Lower leg skin (tissue), 4 donors: ENCODE measurements at regions not wholly inside any gene's neighbourhood (a gene's known extent, or its start where the extent isn't known, plus 50 kb on each side); places are given as distances from the start of the nearest gene placed in this dataset.

Source experiments
- DNase-seq, 2 donors: peaks; one replicate each; pipeline ENCODE4 v3.0.0-alpha.2; 2019; ENCODE audit warnings: low spot score in 2 of 2
- H3K4me3 ChIP-seq: fragments of 200-600 bp; sonication (generic); 2 replicates; pipeline ENCODE4 v1.5.1; 2017; ENCODE audit warnings: mild to moderate bottlenecking, low read depth; ENCODE audit not compliant: poor library complexity, severe bottlenecking
- POLR2A ChIP-seq, 2 donors: fragments of 450-650 bp; IDR thresholded peaks; one replicate each; pipeline ENCODE4 v1.6.1; 2016 to 2017; ENCODE audit warnings: antibody characterized with exemption in 2 of 2, mild to moderate bottlenecking in 1 of 2, moderate library complexity in 1 of 2
- WGBS, 2 donors: methylation state at CpG; one replicate each; pipeline ENCODE4 v1.1.5; 2018; 5-methylcytosine and 5-hydroxymethylcytosine counted together
- intact Hi-C: fragments of 100-400 bp; cut with DNase I; formaldehyde crosslinking; loops from one replicate; pipeline ENCODE4 v1.15.0; 2023; ENCODE audit warnings: low total_unique reads
- TF ChIP-seq, protein P1 (sequence below), 3 donors: fragments of 450-650 bp; IDR thresholded peaks; one replicate each; pipeline ENCODE4 v1.5.1; 2016; ENCODE audit warnings: antibody characterized with exemption in 3 of 3, mild to moderate bottlenecking in 3 of 3, moderate library complexity in 2 of 3

DNA sequence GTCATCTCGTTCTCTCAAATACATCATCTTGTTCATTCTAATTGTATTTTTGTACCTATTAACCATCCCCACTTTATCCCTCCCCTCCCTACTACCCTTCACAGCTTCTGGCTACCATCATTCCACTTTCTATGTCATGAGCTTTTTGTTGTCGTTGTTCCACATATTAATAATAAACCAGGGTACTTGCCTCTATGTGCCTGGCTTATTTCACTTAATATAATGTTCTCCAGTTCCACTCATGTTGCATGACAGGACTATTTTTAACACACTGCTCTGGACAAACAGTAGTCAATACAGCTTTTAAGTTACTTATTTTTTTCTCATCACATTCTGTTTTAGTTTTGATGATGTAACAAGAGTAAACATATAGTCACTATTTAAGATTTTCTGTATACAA lies 872.3 kb downstream of the SLITRK1 start:
- 70 to 83% methylated on average over 2 of the region's 2 CpGs for WGBS, 2 donors
- TF ChIP-seq, protein P1, sequence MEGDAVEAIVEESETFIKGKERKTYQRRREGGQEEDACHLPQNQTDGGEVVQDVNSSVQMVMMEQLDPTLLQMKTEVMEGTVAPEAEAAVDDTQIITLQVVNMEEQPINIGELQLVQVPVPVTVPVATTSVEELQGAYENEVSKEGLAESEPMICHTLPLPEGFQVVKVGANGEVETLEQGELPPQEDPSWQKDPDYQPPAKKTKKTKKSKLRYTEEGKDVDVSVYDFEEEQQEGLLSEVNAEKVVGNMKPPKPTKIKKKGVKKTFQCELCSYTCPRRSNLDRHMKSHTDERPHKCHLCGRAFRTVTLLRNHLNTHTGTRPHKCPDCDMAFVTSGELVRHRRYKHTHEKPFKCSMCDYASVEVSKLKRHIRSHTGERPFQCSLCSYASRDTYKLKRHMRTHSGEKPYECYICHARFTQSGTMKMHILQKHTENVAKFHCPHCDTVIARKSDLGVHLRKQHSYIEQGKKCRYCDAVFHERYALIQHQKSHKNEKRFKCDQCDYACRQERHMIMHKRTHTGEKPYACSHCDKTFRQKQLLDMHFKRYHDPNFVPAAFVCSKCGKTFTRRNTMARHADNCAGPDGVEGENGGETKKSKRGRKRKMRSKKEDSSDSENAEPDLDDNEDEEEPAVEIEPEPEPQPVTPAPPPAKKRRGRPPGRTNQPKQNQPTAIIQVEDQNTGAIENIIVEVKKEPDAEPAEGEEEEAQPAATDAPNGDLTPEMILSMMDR (IDR thresholded peaks at IDR 0.05), result no peak
- no peak for TF ChIP-seq POLR2A (IDR thresholded peaks at IDR 0.05)
- no peak overlapping the region for H3K4me3 ChIP-seq
- intact Hi-C loops, result no loop called here
- DNase-seq, result no peak

DNA sequence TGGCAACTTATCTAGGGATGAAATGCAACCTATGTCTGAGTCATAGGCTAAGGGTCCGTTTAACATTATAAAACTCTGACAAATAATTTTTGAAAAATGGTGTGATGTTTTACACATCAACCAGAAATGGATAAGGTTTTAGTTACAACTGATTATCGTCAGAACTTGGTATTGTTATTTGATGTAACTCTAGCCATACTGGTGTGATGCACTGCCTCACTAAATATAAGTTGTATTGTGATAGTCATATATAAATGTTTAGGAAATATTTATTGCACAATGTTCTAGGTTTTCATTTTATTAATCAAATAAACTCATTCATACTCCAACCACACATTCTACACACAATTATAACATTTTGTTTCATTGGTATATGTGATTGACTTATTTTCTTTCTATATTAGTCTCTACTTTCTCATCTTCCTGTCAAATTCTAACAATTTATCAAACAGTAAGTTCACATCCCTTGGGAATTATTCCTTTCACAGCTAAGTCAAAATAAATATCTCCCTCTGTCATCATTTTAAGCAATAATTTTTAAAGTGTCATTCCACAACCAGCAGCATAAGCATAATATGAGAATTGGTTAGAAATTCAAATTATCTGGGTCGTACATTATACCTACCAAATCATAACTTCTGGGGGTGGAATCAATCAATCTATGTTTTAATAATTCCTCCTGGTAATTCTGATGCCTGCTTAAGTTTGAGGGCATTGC lies 873.9 kb downstream of the SLITRK1 start:
- no peak for DNase-seq
- TF ChIP-seq, protein P1 (IDR thresholded peaks at IDR 0.05), result no peak
- no peak overlapping the region for H3K4me3 ChIP-seq
- WGBS, 2 donors, result 61 to 67% methylated on average over 3 of the region's 3 CpGs
- intact Hi-C loops, result no loop called here

DNA sequence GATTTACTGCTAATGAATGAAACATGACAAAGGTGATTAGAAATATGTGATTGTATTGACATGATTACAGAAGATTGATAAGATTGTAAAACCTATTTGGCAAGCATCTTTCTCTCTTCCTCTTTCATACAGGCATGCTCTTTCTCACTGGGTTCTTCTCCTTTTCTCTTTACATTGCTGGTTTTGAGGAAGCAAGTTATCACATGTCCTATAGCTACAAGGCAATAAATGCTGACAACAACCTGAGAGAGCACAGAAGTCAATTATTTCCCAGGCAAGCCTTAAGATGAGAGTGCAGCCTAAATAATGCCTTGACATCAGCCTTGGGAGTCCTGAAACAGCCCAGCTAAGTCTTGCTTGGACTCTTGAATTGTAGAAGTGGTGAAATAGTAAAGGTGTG lies 875.0 kb downstream of the SLITRK1 start:
- DNase-seq, result no peak
- intact Hi-C loops, result no loop called here
- H3K4me3 ChIP-seq, result no peak overlapping the region
- TF ChIP-seq POLR2A (IDR thresholded peaks at IDR 0.05), result no peak
- TF ChIP-seq, protein P1 (IDR thresholded peaks at IDR 0.05), result no peak

DNA sequence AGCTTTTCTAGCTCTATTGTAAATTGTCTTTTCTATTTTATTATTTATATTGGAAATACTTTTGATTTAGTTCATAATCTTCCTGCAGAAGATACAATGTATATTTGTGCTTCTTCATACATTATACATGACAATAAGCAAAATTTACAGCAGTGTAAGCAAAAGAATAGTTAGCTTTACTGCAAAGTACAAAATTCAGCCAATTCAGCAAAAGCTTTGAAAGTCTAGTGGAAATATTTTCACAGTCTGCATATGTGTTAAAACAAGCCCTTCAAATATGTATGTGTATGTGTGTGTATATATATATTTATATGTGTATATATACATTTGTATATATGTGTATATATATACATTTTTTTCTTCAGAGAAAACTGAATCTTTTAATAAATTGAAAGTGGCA lies 879.1 kb downstream of the SLITRK1 start:
- no peak for DNase-seq
- intact Hi-C loops, result no loop called here
- TF ChIP-seq, protein P1 (IDR thresholded peaks at IDR 0.05), result no peak
- no peak for TF ChIP-seq POLR2A (IDR thresholded peaks at IDR 0.05)
- H3K4me3 ChIP-seq, result no peak overlapping the region

DNA sequence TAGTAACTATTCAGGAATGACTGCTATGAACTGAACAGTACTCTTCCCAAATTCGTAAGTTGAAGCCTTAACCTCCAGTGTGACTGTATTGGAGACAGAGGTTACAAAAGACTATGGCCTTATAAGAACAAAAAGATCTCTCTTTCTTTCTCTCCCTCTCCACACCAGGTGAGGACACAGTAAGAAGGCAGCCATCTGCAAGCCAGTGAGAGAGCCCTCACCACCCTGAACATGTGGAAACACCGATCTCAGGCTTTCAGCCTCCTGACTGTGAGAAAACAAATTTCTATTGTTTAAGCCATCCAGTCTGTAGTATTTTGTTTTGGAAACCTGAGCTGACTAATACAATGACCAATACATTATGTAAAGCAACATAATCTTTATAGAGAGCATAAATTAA lies 888.9 kb downstream of the SLITRK1 start:
- H3K4me3 ChIP-seq, result no peak overlapping the region
- DNase-seq, result no peak
- 83 to 93% methylated on average over 2 of the region's 2 CpGs for WGBS, 2 donors
- no peak for TF ChIP-seq POLR2A (IDR thresholded peaks at IDR 0.05)
- TF ChIP-seq, protein P1 (IDR thresholded peaks at IDR 0.05), result no peak
- intact Hi-C loops, result no loop called here

DNA sequence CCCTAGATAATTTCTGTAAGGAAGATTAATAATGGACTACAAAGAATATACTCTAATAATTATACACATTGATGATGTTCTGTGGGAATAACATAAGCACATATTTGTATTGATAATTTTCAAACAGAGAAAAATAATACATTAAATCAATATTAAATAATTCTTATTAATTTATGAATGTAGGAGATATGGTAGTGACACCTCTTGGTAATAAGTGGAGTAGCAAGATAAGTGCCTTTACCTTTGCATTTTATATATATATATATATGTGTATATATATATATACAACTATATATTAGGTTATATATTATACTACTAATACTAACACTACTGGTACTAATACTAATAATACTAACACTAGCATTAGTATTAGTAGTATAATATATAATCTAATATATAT lies 905.8 kb downstream of the SLITRK1 start:
- no peak for TF ChIP-seq POLR2A (IDR thresholded peaks at IDR 0.05)
- TF ChIP-seq, protein P1 (IDR thresholded peaks at IDR 0.05), result no peak
- intact Hi-C loops, result no loop called here
- H3K4me3 ChIP-seq, result no peak overlapping the region
- DNase-seq, result no peak
